IMR-90 (cell line): ENCODE measurements at regions not wholly inside any gene's neighbourhood (a gene's known extent, or its start where the extent isn't known, plus 50 kb on each side); places are given as distances from the start of the nearest gene placed in this dataset.

Experiments used
- ATAC-seq: fragments of 200-7000 bp; cut with Tn5 transposase; 2 replicates; pipeline ENCODE4 v1.9.1; 2020; ENCODE audit warnings: low read depth, mild to moderate bottlenecking, moderate library complexity
- BruUV-seq: library from RNA; stranded (reverse); fragments of 400-500 nt; replicated peaks from 2 replicates; lab custom pipeline; 2021; lab: Mats Ljungman, UMichigan
- CTCF ChIA-PET: fragments of 300-600 bp; formaldehyde crosslinking; extraction: SDS; loops from one replicate; lab custom pipeline; 2021; ENCODE audit warnings: antibody characterized with exemption; lab: Yijun Ruan, JAX
- POLR2A ChIA-PET: fragments of 300-600 bp; sonication (Branson Sonifier 250); formaldehyde crosslinking; loops from one replicate; lab custom pipeline; 2022; ENCODE audit warnings: antibody characterized with exemption; ENCODE audit not compliant: unreplicated experiment; lab: Charles Lee
- DNase-seq: peaks from one replicate; pipeline ENCODE4 v3.0.0; 2013
- H2AFZ ChIP-seq: replicated peaks from 2 replicates; pipeline ENCODE3; 2013; ENCODE audit warnings: low read length, mild to moderate bottlenecking; ENCODE audit not compliant: poor library complexity
- H2AK5ac ChIP-seq: 2 replicates; pipeline ENCODE4 v1.6.1; 2013; ENCODE audit warnings: low read depth, low read length, inconsistent platforms
- H2AK9ac ChIP-seq: replicated peaks from 2 replicates; pipeline ENCODE3; 2013; ENCODE audit warnings: mild to moderate bottlenecking, low read depth, low read length, moderate library complexity; ENCODE audit not compliant: poor library complexity
- H2BK120ac ChIP-seq: 2 replicates; pipeline ENCODE4 v1.6.1; 2013; ENCODE audit warnings: low read depth, low read length, inconsistent platforms
- H2BK15ac ChIP-seq: 3 replicates; pipeline ENCODE4 v1.6.1; 2013; ENCODE audit warnings: low read depth, low read length, inconsistent platforms
- H2BK20ac ChIP-seq: 2 replicates; pipeline ENCODE4 v1.6.1; 2013; ENCODE audit warnings: low read depth, mild to moderate bottlenecking, inconsistent platforms, low read length, moderate library complexity
- H2BK5ac ChIP-seq: 2 replicates; pipeline ENCODE4 v1.6.1; 2013; ENCODE audit warnings: mild to moderate bottlenecking, low read depth, low read length, inconsistent platforms; ENCODE audit not compliant: poor library complexity, severe bottlenecking
- H3K14ac ChIP-seq: replicated peaks from 2 replicates; pipeline ENCODE4 v1.6.1; 2013; ENCODE audit warnings: low read depth, low read length, inconsistent platforms
- H3K18ac ChIP-seq: 2 replicates; pipeline ENCODE4 v1.6.1; 2013; ENCODE audit warnings: low read depth, low read length, control low read depth
- H3K23ac ChIP-seq: 2 replicates; pipeline ENCODE4 v1.6.1; 2013; ENCODE audit warnings: low read depth, low read length, inconsistent platforms
- H3K27ac ChIP-seq: 2 replicates; pipeline ENCODE4 v1.5.1; 2013; ENCODE audit warnings: mild to moderate bottlenecking, control low read depth, low read length; ENCODE audit not compliant: insufficient read depth
- H3K27me3 ChIP-seq: 2 replicates; pipeline ENCODE4 v1.6.1; 2013; ENCODE audit warnings: low read length; ENCODE audit not compliant: control insufficient read depth, insufficient read depth
- H3K36me3 ChIP-seq: 2 replicates; pipeline ENCODE4 v1.6.1; 2013; ENCODE audit warnings: low read length, mixed read lengths; ENCODE audit not compliant: control insufficient read depth, insufficient read depth
- H3K4ac ChIP-seq: 2 replicates; pipeline ENCODE4 v1.6.1; 2013; ENCODE audit warnings: low read depth, low read length, inconsistent platforms
- H3K4me1 ChIP-seq: 2 replicates; pipeline ENCODE4 v1.6.1; 2013; ENCODE audit warnings: low read length, mixed read lengths; ENCODE audit not compliant: control insufficient read depth, insufficient read depth
- H3K4me2 ChIP-seq: 2 replicates; pipeline ENCODE4 v1.6.1; 2013; ENCODE audit warnings: low read depth, mild to moderate bottlenecking, control low read depth, low read length, moderate library complexity
- H3K4me3 ChIP-seq: 2 replicates; pipeline ENCODE4 v1.5.1; 2013; ENCODE audit warnings: low read depth, mild to moderate bottlenecking, control low read depth, low read length, moderate library complexity; ENCODE audit not compliant: insufficient read depth
- H3K56ac ChIP-seq: 2 replicates; pipeline ENCODE4 v1.6.1; 2013; ENCODE audit warnings: low read length, inconsistent platforms; ENCODE audit not compliant: insufficient read depth; ENCODE audit errors: extremely low read depth
- H3K79me1 ChIP-seq, 2 experiments: 2 replicates each; pipeline ENCODE4 v1.6.1; 2013; ENCODE audit warnings: low read length in 2 of 2, inconsistent platforms in 1 of 2, low read depth in 1 of 2
- H3K9ac ChIP-seq: 2 replicates; pipeline ENCODE4 v1.6.1; 2013; ENCODE audit warnings: low read depth, low read length, control low read depth
- H3K9me1 ChIP-seq: 2 replicates; pipeline ENCODE4 v1.6.1; 2013; ENCODE audit warnings: low read length, inconsistent platforms; ENCODE audit not compliant: insufficient read depth
- H3K9me3 ChIP-seq: 2 replicates; pipeline ENCODE4 v1.6.1; 2013; ENCODE audit warnings: low read length; ENCODE audit not compliant: control insufficient read depth, insufficient read depth
- H4K20me1 ChIP-seq: 2 replicates; pipeline ENCODE4 v1.6.1; 2013; ENCODE audit warnings: low read length, inconsistent platforms; ENCODE audit not compliant: insufficient read depth
- H4K5ac ChIP-seq: 2 replicates; pipeline ENCODE4 v1.6.1; 2013; ENCODE audit warnings: mild to moderate bottlenecking, low read depth, low read length, control low read depth
- H4K8ac ChIP-seq, 2 experiments: 2 replicates each; pipeline ENCODE4 v1.6.1; 2013; ENCODE audit warnings: low read depth in 2 of 2, low read length in 2 of 2, control low read depth in 1 of 2, inconsistent platforms in 1 of 2
- H4K91ac ChIP-seq: 2 replicates; pipeline ENCODE4 v1.6.1; 2013; ENCODE audit warnings: low read depth, low read length, inconsistent platforms; ENCODE audit not compliant: insufficient read depth
- BHLHE40 ChIP-seq: fragments of 150-350 bp; IDR thresholded peaks from 2 replicates; pipeline ENCODE4 v1.6.1; 2016; ENCODE audit warnings: mild to moderate bottlenecking, low read depth, low read length
- CEBPB ChIP-seq: IDR thresholded peaks from 2 replicates; pipeline ENCODE4 v1.6.1; 2012; ENCODE audit warnings: low read depth, low read length, improper control_type of control experiment
- CHD1 ChIP-seq: IDR thresholded peaks from 2 replicates; pipeline ENCODE4 v1.6.1; 2012; ENCODE audit warnings: low read depth, low read length, improper control_type of control experiment
- ELK1 ChIP-seq: fragments of 150-350 bp; IDR thresholded peaks from 2 replicates; pipeline ENCODE4 v1.6.1; 2016; ENCODE audit warnings: low read depth, mild to moderate bottlenecking, low read length, moderate library complexity, borderline replicate concordance
- FOS ChIP-seq: fragments of 150-350 bp; IDR thresholded peaks from 2 replicates; pipeline ENCODE4 v1.6.1; 2016; ENCODE audit warnings: low read depth, low read length
- MAFK ChIP-seq: IDR thresholded peaks from 2 replicates; pipeline ENCODE4 v1.6.1; 2012; ENCODE audit warnings: low read depth, low read length, improper control_type of control experiment
- MAZ ChIP-seq: IDR thresholded peaks from 2 replicates; pipeline ENCODE4 v1.6.1; 2012; ENCODE audit warnings: low read depth, mild to moderate bottlenecking, low read length, improper control_type of control experiment, moderate library complexity, borderline replicate concordance
- MXI1 ChIP-seq: IDR thresholded peaks from 2 replicates; pipeline ENCODE4 v1.6.1; 2012; ENCODE audit warnings: low read depth, mild to moderate bottlenecking, low read length, moderate library complexity, borderline replicate concordance
- NFE2L2 ChIP-seq: fragments of 150-350 bp; IDR thresholded peaks from 2 replicates; pipeline ENCODE4 v1.6.1; 2016; ENCODE audit warnings: low read depth, mild to moderate bottlenecking, low read length
- POLR2A ChIP-seq: IDR thresholded peaks from 2 replicates; pipeline ENCODE4 v1.6.1; 2012; ENCODE audit warnings: mild to moderate bottlenecking, low read depth, low read length
- RAD21 ChIP-seq: IDR thresholded peaks from 2 replicates; pipeline ENCODE4 v1.6.1; 2012; ENCODE audit warnings: low read length, improper control_type of control experiment
- RCOR1 ChIP-seq: IDR thresholded peaks from 2 replicates; pipeline ENCODE4 v1.6.1; 2012; ENCODE audit warnings: mild to moderate bottlenecking, low read length, improper control_type of control experiment; ENCODE audit not compliant: insufficient replicate concordance
- RFX5 ChIP-seq: IDR thresholded peaks from 2 replicates; pipeline ENCODE4 v1.8.0; 2012; ENCODE audit warnings: low read depth, mild to moderate bottlenecking, low read length, moderate library complexity
- SMC3 ChIP-seq: fragments of 150-350 bp; IDR thresholded peaks from 2 replicates; pipeline ENCODE4 v1.6.1; 2016; ENCODE audit warnings: low read depth, mild to moderate bottlenecking, antibody characterized with exemption, low read length, moderate library complexity
- WGBS, 2 experiments: methylation state at CpG; one replicate each; pipeline versions ENCODE4 v1.1.5 to v1.1.7; 2013; ENCODE audit warnings: missing lambda C conversion rate in 2 of 2; ENCODE audit not compliant: insufficient read length in 1 of 2; ENCODE audit errors: extremely low coverage in 2 of 2; 5-methylcytosine and 5-hydroxymethylcytosine counted together
- dilution Hi-C: fragments of 300-500 bp; cut with HindIII; formaldehyde crosslinking; loops from one replicate; pipeline ENCODE4 v1.14.3; 2018; ENCODE audit warnings: low sequenced_read_pairs; ENCODE audit not compliant: unreplicated experiment
- in situ Hi-C: fragments of 300-500 bp; cut with MboI; formaldehyde crosslinking; loops from 3 replicates; pipeline ENCODE4 v1.14.3; 2019; ENCODE audit warnings: low sequenced_read_pairs, inconsistent platforms, mixed read lengths
- intact Hi-C: fragments of 100-400 bp; cut with micrococcal nuclease; formaldehyde crosslinking; loops from 2 replicates; pipeline ENCODE4 v1.10.0; 2022
- TF ChIP-seq, protein P1 (sequence below): fragments of 150-350 bp; IDR thresholded peaks from 2 replicates; pipeline ENCODE4 v1.6.1; 2017; ENCODE audit warnings: mild to moderate bottlenecking, antibody characterized with exemption, low read length, low read depth
- TF ChIP-seq, protein P2 (sequence below): conservative IDR thresholded peaks from 2 replicates; pipeline ENCODE4 v1.5.1; 2012; ENCODE audit warnings: mild to moderate bottlenecking, low read depth, low read length, improper control_type of control experiment

GRCh38 chr9:34830068-34830467, 120.1 kb upstream of the CCL21 start:
- BruUV-seq, result no TSS peak

More at GRCh38 chr9:34830068-34830467, 120.1 kb upstream of the CCL21 start:
- ATAC-seq, result no peak
- Histone ChIP-seq H3K4me2 (no peak overlapping the region), H4K20me1 (no peaks in the 10 kb centered on the region), H2BK5ac (no peak overlapping the region), H2AFZ (no peak overlapping the region), H3K36me3 (no peaks in the 10 kb centered on the region), H3K27me3 (peaks cover 5% of the 10 kb centered on the region), H3K9me3 (no peaks in the 10 kb centered on the region), H2AK9ac (no peak overlapping the region), H2BK15ac (no peak overlapping the region), H3K9me1 (no peaks in the 10 kb centered on the region), H3K4ac (no peak overlapping the region), H4K5ac (no peak overlapping the region), H2AK5ac (no peak overlapping the region), H3K9ac (no peak overlapping the region), H3K4me3 (no peak overlapping the region), H3K56ac (no peak overlapping the region), H3K4me1 (no peaks in the 10 kb centered on the region), H4K91ac (no peak overlapping the region), H3K23ac (no peak overlapping the region), H3K79me1 (no peaks in the 10 kb centered on the region), H2BK120ac (no peak overlapping the region), H3K27ac (no peak overlapping the region), H2BK20ac (no peak overlapping the region), H3K18ac (no peak overlapping the region), H3K14ac (no peak overlapping the region), H4K8ac (no peak overlapping the region)
- TF ChIP-seq RCOR1 (no peak), NFE2L2 (no peak), BHLHE40 (no peak), RFX5 (no peak), MAFK (no peak), POLR2A (no peak), SMC3 (no peak), MXI1 (no peak), ELK1 (no peak), RAD21 (no peak), MAZ (no peak), CEBPB (no peak), FOS (no peak), CHD1 (no peak)
- TF ChIP-seq, protein P1, sequence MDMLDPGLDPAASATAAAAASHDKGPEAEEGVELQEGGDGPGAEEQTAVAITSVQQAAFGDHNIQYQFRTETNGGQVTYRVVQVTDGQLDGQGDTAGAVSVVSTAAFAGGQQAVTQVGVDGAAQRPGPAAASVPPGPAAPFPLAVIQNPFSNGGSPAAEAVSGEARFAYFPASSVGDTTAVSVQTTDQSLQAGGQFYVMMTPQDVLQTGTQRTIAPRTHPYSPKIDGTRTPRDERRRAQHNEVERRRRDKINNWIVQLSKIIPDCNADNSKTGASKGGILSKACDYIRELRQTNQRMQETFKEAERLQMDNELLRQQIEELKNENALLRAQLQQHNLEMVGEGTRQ, result no peak
- TF ChIP-seq, protein P2, sequence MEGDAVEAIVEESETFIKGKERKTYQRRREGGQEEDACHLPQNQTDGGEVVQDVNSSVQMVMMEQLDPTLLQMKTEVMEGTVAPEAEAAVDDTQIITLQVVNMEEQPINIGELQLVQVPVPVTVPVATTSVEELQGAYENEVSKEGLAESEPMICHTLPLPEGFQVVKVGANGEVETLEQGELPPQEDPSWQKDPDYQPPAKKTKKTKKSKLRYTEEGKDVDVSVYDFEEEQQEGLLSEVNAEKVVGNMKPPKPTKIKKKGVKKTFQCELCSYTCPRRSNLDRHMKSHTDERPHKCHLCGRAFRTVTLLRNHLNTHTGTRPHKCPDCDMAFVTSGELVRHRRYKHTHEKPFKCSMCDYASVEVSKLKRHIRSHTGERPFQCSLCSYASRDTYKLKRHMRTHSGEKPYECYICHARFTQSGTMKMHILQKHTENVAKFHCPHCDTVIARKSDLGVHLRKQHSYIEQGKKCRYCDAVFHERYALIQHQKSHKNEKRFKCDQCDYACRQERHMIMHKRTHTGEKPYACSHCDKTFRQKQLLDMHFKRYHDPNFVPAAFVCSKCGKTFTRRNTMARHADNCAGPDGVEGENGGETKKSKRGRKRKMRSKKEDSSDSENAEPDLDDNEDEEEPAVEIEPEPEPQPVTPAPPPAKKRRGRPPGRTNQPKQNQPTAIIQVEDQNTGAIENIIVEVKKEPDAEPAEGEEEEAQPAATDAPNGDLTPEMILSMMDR, result no peak
- no peak for DNase-seq
- ChIA-PET POLR2A (no interaction called here), CTCF (interaction anchor here (1.1 kb wide), 1 partner anchor 14 kb away, joined by 3 read pairs; no protein-coding TSS in a partner anchor)
- in situ Hi-C loops, result no loop called here
- WGBS, 2 experiments, result 80% methylated on average over 1 of the region's 1 CpG; no CpG with 5 or more reads in 1 of the 2 experiments
- intact Hi-C loops, result no loop called here
- dilution Hi-C loops, result no loop called here
